Uterus (tissue), 3 donors: ENCODE measurements at regions not wholly inside any gene's neighbourhood (a gene's known extent, or its start where the extent isn't known, plus 50 kb on each side); places are given as distances from the start of the nearest gene placed in this dataset.

Source experiments
- DNase-seq, 2 donors: peaks; one replicate each; pipeline ENCODE4 v3.0.0-alpha.2; 2019 to 2020
- H3K27ac ChIP-seq, 2 donors: fragments of 200-600 bp; sonication (generic); 1 replicate in 1 of 2; 2 replicates in 1 of 2; pipeline ENCODE4 v1.5.1; 2016 to 2018
- H3K27me3 ChIP-seq, 2 donors: fragments of 200-600 bp; sonication (generic); one replicate each; pipeline ENCODE4 v1.5.1; 2018 to 2019; ENCODE audit warnings: control low read depth in 1 of 2
- H3K36me3 ChIP-seq, 2 donors: fragments of 200-600 bp; sonication (generic); one replicate each; pipeline ENCODE4 v1.5.1; 2019; ENCODE audit warnings: control low read depth in 1 of 2
- H3K4me1 ChIP-seq, 2 donors: fragments of 200-600 bp; sonication (generic); one replicate each; pipeline ENCODE4 v1.5.1; 2018 to 2019; ENCODE audit warnings: control low read depth in 1 of 2
- H3K4me3 ChIP-seq, 2 donors: fragments of 200-600 bp; sonication (generic); 1 replicate in 1 of 2; 2 replicates in 1 of 2; pipeline ENCODE4 v1.5.1; 2018 to 2019; ENCODE audit warnings: mild to moderate bottlenecking in 1 of 2
- H3K9me3 ChIP-seq, 2 donors: fragments of 200-600 bp; sonication (generic); one replicate each; pipeline ENCODE4 v1.5.1; 2019; ENCODE audit warnings: control low read depth in 1 of 2
- CTCF ChIP-seq, 4 experiments: fragments of 200-600 bp in 2 of 4; fragments of 450-650 bp in 2 of 4; sonication (generic) in 2 of 4; IDR thresholded peaks; one replicate each; pipeline ENCODE4 v1.5.1; 2016 to 2019; ENCODE audit warnings: antibody characterized with exemption in 4 of 4, mild to moderate bottlenecking in 2 of 4, moderate library complexity in 1 of 4
- POLR2A ChIP-seq, 2 donors: fragments of 450-650 bp; IDR thresholded peaks; one replicate each; pipeline ENCODE4 v1.6.1; 2016; ENCODE audit warnings: antibody characterized with exemption in 2 of 2, mild to moderate bottlenecking in 1 of 2, moderate library complexity in 1 of 2
- intact Hi-C: fragments of 100-400 bp; cut with DNase I; formaldehyde crosslinking; loops from one replicate; pipeline ENCODE4 v1.15.1; 2023; ENCODE audit warnings: low total_unique reads
- donor health status: DM: yes; HTN: yes; CAD: no.

- TF ChIP-seq CTCF (IDR thresholded peaks at IDR 0.05) (no peak), POLR2A (IDR thresholded peaks at IDR 0.05) (no peak)
- H3K27ac ChIP-seq, result no peak overlapping the region
- no peak for DNase-seq
- intact Hi-C loops, result no loop called here
- no peaks in the 10 kb centered on the region for H3K36me3 ChIP-seq
- no peak overlapping the region for H3K4me3 ChIP-seq
- H3K27me3 ChIP-seq, result no peaks in the 10 kb centered on the region
- H3K4me1 ChIP-seq, result no peaks in the 10 kb centered on the region
- no peaks in the 10 kb centered on the region for H3K9me3 ChIP-seq
Measured at GRCh38 chr7:35334506-35334905, 80.6 kb upstream of the TBX20 start.

- Histone ChIP-seq H3K4me1 (no peaks in the 10 kb centered on the region), H3K4me3 (no peak overlapping the region), H3K36me3 (no peaks in the 10 kb centered on the region), H3K27ac (no peak overlapping the region), H3K27me3 (no peaks in the 10 kb centered on the region), H3K9me3 (no peaks in the 10 kb centered on the region)
- intact Hi-C loops, result no loop called here
- no peak for DNase-seq
- TF ChIP-seq POLR2A (IDR thresholded peaks at IDR 0.05) (no peak), CTCF (IDR thresholded peaks at IDR 0.05) (no peak)
Measured at GRCh38 chr7:35333265-35333664, 79.4 kb upstream of the TBX20 start.

- Histone ChIP-seq H3K27me3 (no peaks in the 10 kb centered on the region), H3K4me3 (no peak overlapping the region), H3K4me1 (no peaks in the 10 kb centered on the region), H3K27ac (no peak overlapping the region), H3K36me3 (no peaks in the 10 kb centered on the region), H3K9me3 (no peaks in the 10 kb centered on the region)
- no peak for DNase-seq
- intact Hi-C loops, result no loop called here
- TF ChIP-seq POLR2A (IDR thresholded peaks at IDR 0.05) (no peak), CTCF (IDR thresholded peaks at IDR 0.05) (no peak)
Measured at GRCh38 chr7:35331730-35332678, 78.1 kb upstream of the TBX20 start.

GRCh38 chr7:35329026-35329425, 75.1 kb upstream of the TBX20 start:
- Histone ChIP-seq H3K4me1 (no peaks in the 10 kb centered on the region), H3K4me3 (no peak overlapping the region), H3K36me3 (no peaks in the 10 kb centered on the region), H3K9me3 (no peaks in the 10 kb centered on the region), H3K27me3 (no peaks in the 10 kb centered on the region), H3K27ac (no peak overlapping the region)
- DNase-seq, result no peak
- intact Hi-C loops, result no loop called here
- TF ChIP-seq POLR2A (IDR thresholded peaks at IDR 0.05) (no peak), CTCF (IDR thresholded peaks at IDR 0.05) (no peak)

GRCh38 chr7:35319606-35320005, 65.7 kb upstream of the TBX20 start:
- intact Hi-C loops, result no loop called here
- TF ChIP-seq POLR2A (IDR thresholded peaks at IDR 0.05) (no peak), CTCF (IDR thresholded peaks at IDR 0.05) (no peak)

More at GRCh38 chr7:35319606-35320005, 65.7 kb upstream of the TBX20 start:
- H3K9me3 ChIP-seq, result no peaks in the 10 kb centered on the region
- H3K4me1 ChIP-seq, result no peaks in the 10 kb centered on the region
- H3K27ac ChIP-seq, result no peak overlapping the region
- no peak overlapping the region for H3K4me3 ChIP-seq
- no peak for DNase-seq
- H3K36me3 ChIP-seq, result no peaks in the 10 kb centered on the region
- H3K27me3 ChIP-seq, result no peaks in the 10 kb centered on the region
